Thyroid gland (tissue), 4 donors: ENCODE measurements at regions not wholly inside any gene's neighbourhood (a gene's known extent, or its start where the extent isn't known, plus 50 kb on each side); places are given as distances from the start of the nearest gene placed in this dataset.

Experiments used
- CTCF ChIP-seq, 6 experiments: fragments of 200-600 bp in 3 of 6; fragments of 450-650 bp in 3 of 6; sonication (generic) in 3 of 6; IDR thresholded peaks; one replicate each; pipeline ENCODE4 v1.5.1; 2016 to 2019; ENCODE audit warnings: antibody characterized with exemption in 6 of 6, mild to moderate bottlenecking in 2 of 6, inconsistent platforms in 1 of 6, moderate library complexity in 1 of 6
- POLR2A ChIP-seq, 2 donors: fragments of 450-650 bp; IDR thresholded peaks; one replicate each; pipeline ENCODE4 v1.6.1; 2017; ENCODE audit warnings: antibody characterized with exemption in 2 of 2, mild to moderate bottlenecking in 2 of 2, moderate library complexity in 1 of 2

- TF ChIP-seq CTCF (IDR thresholded peaks at IDR 0.05) (peak in 1 of 6 experiments; percentile 14), POLR2A (IDR thresholded peaks at IDR 0.05) (no peak)
Measured at GRCh38 chr5:113917997-113918396, 404.5 kb downstream of the YTHDC2 start.
